Stimulated activated CD4-positive, alpha-beta T cell treated with anti-CD3 and anti-CD28 coated beads, TNF-alpha, amount 100 ng/mL, for 1 hour (primary cell): ENCODE measurements at regions not wholly inside any gene's neighbourhood (a gene's known extent, or its start where the extent isn't known, plus 50 kb on each side); places are given as distances from the start of the nearest gene placed in this dataset.
"Not testable (repeated sequence)": the region's sequence is repeated elsewhere in the genome, so short reads cannot be mapped to it uniquely, and the experiment has no call there.

Experiments
- DNase-seq, 3 donors: peaks; one replicate each; pipeline ENCODE4 v3.0.0-alpha.2; 2020; ENCODE audit warnings: low read depth in 3 of 3, low spot score in 1 of 3

GRCh38 chr5:128722551-128722950, 184.5 kb upstream of the FBN2 start:
- no peak for DNase-seq

- DNase-seq = not testable (repeated sequence)
Measured at GRCh38 chr5:128730021-128730420, 192.0 kb upstream of the FBN2 start.

DNA sequence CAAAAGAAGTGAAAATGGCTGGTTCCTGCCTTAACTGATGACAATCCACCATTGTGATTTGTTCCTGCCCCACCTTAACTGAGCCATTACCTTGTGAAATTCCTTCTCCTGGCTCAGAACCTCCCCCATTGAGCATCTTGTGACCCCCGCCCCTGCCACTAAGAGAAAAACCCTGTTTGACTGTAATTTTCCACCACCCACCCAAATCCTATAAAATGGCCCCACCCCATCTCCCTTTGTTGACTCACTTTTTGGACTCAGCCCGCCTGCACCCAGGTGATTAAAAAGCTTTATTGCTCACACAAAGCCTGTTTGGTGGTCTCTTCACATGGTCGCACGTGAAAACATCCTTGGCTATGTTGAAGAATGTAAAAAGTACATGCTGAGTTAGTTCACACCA, 197.6 kb upstream of the FBN2 start:
- DNase-seq = not testable (repeated sequence)

DNA sequence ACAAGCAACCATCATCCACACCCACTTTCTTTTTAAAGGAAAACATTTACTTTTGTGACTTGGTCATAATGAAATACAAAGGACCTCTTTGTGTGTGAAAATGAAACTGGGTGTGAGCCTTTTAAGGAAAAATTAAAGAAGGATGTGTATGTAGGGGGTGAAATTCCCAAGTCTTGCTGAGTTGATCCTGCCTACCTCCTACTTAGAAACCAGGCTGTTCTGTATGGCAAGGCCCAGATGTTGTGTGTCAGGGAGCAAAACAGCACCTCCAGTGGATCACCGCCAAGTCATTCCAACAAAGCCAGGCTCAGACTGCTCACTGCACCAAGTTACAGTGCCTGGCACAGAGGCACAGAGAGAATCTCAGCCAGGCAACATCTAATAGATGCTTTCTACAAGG, 198.5 kb upstream of the FBN2 start:
- no peak for DNase-seq

DNA sequence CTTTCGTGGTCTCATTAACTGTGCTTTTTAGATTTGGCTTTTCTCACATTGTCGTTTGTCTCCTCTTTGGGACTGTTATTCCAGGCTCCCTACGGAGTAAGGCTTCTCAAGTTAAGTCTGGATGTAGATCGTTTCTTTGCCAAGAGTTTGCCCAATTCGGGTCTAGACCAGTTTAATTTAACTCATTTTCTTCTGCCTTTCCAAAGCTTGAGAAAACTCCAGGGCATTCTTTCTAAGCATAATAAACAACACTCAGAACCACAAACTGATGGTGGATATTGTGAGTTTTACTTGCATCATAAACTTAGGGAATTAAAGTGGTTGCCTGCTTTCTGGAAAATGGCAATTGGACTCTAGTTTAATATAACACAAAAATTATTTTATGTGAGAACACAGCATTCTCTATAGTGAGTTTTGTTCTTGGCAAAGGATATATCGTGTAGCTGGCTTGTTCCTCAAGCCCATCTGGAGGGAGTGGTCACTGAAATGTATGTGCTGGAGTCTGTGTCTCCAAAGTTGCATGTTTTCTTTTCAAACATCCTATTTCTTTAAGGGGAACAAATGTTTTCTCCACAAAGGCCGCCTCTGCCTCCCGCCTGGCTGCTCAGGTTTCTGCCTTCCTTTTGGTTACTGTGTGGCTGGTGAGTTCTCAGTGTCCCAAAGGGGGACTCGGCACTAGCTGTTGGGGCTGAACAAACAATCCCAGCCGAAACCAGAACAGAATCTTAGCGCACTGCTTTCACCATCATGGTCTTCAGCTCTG, 211.3 kb upstream of the FBN2 start:
- no peak for DNase-seq

DNA sequence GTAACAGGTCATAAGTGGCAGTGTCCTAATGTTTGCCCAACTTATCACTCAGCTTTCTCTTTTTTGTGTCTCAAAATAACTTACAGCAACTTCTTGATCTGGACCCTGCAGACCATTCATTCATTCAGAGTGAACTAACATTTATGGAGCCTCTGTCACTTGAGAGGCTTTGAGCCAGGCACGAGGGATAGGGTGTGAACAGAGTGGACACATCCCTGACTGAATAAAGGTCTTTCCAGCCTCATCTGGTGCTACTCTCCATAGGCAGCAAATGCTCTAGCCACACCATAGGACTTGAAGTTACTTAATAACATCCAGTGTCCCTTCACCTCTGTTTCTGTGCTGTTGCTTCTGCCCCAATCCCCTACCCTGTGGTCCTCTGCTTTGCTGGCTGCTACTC, 212.1 kb upstream of the FBN2 start:
- no peak for DNase-seq

- DNase-seq = no peak
Measured at GRCh38 chr5:128757196-128757959, 207.9 kb upstream of the SLC27A6 start.

- DNase-seq = no peak
Measured at GRCh38 chr5:128762661-128763306, 202.5 kb upstream of the SLC27A6 start.

GRCh38 chr5:128763321-128763720, 202.0 kb upstream of the SLC27A6 start:
- no peak for DNase-seq

DNA sequence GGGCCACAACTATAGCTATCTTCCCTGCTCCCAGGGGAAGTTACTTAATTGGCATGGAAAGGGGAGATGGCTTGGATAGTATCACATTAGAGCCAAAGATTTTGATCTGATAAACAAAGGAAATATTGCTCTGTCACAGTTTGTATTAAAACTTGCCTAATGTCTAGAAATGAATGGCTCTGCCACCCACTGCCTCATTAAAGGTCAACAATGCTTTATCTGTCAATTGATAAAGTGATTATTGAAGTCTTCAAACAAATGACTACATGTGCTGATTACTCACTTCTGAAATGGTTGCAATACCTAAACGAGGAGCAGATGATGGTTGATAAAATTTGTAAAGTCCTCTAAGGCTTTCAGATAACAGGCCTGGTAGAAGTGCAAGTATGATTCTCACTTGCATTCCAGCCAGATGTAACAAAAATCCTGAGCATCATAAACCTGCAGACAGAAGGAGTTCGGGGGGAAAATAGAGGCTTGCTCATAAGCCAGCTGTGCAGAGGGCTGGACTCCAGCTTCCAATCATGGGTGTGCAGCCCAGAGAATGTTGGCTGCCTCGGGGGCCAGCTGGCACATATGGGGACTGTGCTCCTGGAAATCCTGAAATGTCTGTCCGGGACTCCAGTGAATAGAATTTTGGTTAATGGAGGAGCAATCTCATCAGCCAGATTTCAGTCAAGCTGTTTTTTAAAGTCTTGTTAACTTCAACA, 200.5 kb upstream of the SLC27A6 start:
- no peak for DNase-seq

- no peak for DNase-seq
Measured at GRCh38 chr5:128765448-128766061, 199.7 kb upstream of the SLC27A6 start.

GRCh38 chr5:128766406-128766805, 198.9 kb upstream of the SLC27A6 start:
- no peak for DNase-seq

- DNase-seq = no peak
Measured at GRCh38 chr5:128770907-128771306, 194.4 kb upstream of the SLC27A6 start.

GRCh38 chr5:128772356-128772755, 192.9 kb upstream of the SLC27A6 start:
- DNase-seq = no peak

GRCh38 chr5:128773378-128773777, 191.9 kb upstream of the SLC27A6 start:
- DNase-seq = no peak

- no peak for DNase-seq
Measured at GRCh38 chr5:128774605-128775004, 190.7 kb upstream of the SLC27A6 start.

- DNase-seq = no peak
Measured at GRCh38 chr5:128775558-128775957, 189.7 kb upstream of the SLC27A6 start.

GRCh38 chr5:128777052-128777451, 188.2 kb upstream of the SLC27A6 start:
- DNase-seq = no peak

DNA sequence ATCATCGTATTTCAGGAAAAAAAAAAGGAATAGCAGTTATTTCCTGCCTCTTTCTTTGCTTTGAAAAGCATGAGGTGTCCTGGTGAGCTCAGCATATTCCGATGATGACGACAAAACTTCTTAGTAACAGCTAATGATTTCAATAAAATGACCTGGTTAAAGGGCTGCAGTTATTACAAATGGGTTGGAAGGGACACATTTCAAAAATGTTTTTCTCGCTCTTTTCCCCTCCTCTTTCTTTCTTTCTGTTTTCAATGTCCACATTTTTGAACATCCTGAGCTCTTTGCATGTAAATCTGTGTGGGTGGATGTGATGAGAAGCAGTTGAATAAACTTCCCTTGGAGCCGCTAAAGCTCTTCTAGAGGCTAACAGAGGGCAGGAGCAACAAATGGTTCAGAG, 186.8 kb upstream of the SLC27A6 start:
- no peak for DNase-seq

GRCh38 chr5:128782446-128782845, 182.8 kb upstream of the SLC27A6 start:
- DNase-seq = no peak

DNA sequence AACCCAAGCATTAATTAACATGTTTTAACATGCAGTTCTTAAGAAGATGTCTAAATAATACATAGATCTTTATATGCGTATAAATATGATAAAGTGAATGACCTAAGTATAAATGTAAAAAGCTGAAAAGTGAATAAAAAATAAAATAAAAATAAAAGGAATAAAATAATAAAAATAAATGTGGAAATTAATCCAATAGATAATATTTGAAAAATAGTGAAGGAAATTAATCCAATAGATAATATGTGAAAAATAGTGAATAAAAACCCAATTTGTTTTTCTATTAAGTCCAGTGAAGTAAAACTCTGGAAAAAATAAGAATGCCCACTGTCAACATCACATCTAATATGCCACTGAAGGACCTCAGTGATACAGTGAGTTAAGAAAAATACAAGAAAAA, 180.6 kb upstream of the SLC27A6 start:
- DNase-seq = no peak
